ENCODE measurements at regions not wholly inside any gene's neighbourhood (a gene's known extent, or its start where the extent isn't known, plus 50 kb on each side); places are given as distances from the start of the nearest gene placed in this dataset.

DNA sequence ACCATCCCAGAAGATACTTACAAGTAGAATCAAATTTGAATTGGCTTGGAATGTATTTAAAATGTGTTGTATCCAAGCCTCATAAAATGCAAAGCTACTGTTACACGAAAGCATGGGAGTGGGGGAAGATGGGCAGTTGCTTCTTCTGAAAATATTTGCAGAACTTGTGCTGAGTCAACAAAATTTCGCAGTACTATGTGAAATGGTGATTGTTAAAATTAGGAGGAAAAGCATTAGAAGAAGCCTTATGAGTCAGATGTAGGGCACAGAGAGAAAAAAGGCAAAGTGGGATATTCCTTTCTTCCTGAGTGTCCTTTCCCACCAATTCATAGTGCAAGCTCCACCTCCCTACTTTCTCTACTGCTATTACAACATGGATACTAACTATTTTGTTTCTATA is 332.7 kb downstream of the PRDM5 start:
- H3K4me3 ChIP-seq, result no peak overlapping the region
- no peak for DNase-seq (ENCODE audit: extremely low spot score)
- 78% methylated on average over 2 of the region's 2 CpGs for WGBS
- TF ChIP-seq CTCF (IDR thresholded peaks at IDR 0.05), result no peak
- no peak for TF ChIP-seq EP300 (IDR thresholded peaks at IDR 0.05)
- TF ChIP-seq POLR2AphosphoS5 (IDR thresholded peaks at IDR 0.05), result no peak
- no peak for TF ChIP-seq POLR2A (IDR thresholded peaks at IDR 0.05; ENCODE audit: low read depth)
- H3K9me3 ChIP-seq, result no peaks in the 10 kb centered on the region
- no peak overlapping the region for H3K27ac ChIP-seq (replicated peaks in 1 of 4)
- no peaks in the 10 kb centered on the region for H3K27me3 ChIP-seq
- H3K36me3 ChIP-seq, result no peaks in the 10 kb centered on the region
- intact Hi-C loops (cut with DNase I), result no loop called here
- no peaks in the 10 kb centered on the region for H3K4me1 ChIP-seq

DNA sequence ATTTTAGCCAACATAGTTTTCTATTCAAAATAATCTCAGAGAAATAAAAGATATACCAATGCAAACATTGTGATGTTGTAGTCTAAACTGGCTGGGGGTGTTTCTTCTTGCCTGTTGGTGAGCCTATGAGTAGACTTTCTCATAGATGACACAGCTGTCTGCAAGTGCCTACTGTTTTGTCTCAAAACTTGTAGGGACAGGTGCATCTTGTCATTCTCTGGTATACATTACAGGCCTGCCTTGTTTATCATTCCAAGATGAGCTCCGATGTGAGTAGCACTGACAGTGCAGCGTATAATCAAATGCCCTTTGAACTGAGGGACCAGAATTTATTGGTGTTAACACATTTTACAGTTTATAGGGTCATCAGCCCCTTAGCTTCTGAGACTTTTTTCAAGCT is 353.8 kb downstream of the PRDM5 start:
- DNase-seq (ENCODE audit: extremely low spot score), result no peak
- no peak overlapping the region for H3K27ac ChIP-seq (replicated peaks in 1 of 4)
- H3K4me1 ChIP-seq, result no peaks in the 10 kb centered on the region
- no peak overlapping the region for H3K4me3 ChIP-seq
- intact Hi-C loops (cut with DNase I), result no loop called here
- no peaks in the 10 kb centered on the region for H3K36me3 ChIP-seq
- TF ChIP-seq CTCF (IDR thresholded peaks at IDR 0.05) (no peak), POLR2A (IDR thresholded peaks at IDR 0.05; ENCODE audit: low read depth) (no peak), EP300 (IDR thresholded peaks at IDR 0.05) (no peak), POLR2AphosphoS5 (IDR thresholded peaks at IDR 0.05) (no peak)
- H3K27me3 ChIP-seq, result no peaks in the 10 kb centered on the region
- H3K9me3 ChIP-seq, result no peaks in the 10 kb centered on the region
- 35% methylated on average over 2 of the region's 2 CpGs for WGBS

DNA sequence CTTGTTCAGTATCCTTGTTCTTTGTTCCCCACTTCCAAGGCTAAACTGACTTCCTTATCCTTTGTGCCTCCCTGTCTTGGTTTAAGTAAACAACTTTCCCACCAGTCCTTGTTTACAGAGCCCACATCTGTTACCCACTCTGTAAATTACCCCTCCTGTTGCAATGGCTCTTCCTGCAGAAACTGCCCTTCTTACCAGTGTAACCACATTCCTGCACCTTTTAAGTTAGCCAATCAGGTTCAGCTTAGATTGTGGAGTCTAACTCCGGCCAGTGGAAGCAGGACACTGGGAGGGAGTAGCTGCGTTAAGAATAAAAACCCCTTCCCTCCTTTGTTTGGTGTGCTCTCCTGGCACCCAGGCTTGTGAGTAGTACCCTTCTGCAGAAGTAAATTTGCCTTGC is 360.9 kb downstream of the PRDM5 start:
- TF ChIP-seq POLR2AphosphoS5 (IDR thresholded peaks at IDR 0.05) (no peak), EP300 (IDR thresholded peaks at IDR 0.05) (no peak), CTCF (IDR thresholded peaks at IDR 0.05) (no peak), POLR2A (IDR thresholded peaks at IDR 0.05; ENCODE audit: low read depth) (no peak)
- 87% methylated on average over 2 of the region's 2 CpGs for WGBS
- Histone ChIP-seq H3K27me3 (no peaks in the 10 kb centered on the region), H3K36me3 (no peaks in the 10 kb centered on the region), H3K9me3 (peaks cover 0 to 22% (median 8%) of the 10 kb centered on the region in 4 donors), H3K27ac (replicated peaks in 1 of 4) (no peak overlapping the region), H3K4me1 (no peaks in the 10 kb centered on the region), H3K4me3 (no peak overlapping the region)
- intact Hi-C loops (cut with DNase I), result no loop called here
- no peak for DNase-seq (ENCODE audit: extremely low spot score)

DNA sequence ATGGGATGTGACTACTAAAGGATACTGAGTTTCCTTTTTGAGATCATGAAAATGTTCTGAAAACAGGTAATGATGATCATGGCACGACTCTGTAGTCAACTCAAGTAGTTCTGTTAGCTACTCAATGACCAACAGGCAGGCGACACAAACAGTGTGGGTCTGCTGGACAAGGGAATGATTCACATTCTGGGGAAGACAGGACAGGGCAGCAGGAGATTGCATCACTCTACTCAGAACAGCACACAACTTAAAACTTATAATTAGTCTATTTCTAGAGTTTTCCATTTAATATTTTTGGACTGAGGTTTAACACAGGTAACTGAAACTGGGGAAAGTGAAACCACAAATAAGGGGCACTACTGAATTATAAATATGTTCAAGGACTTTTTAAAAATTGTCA is 365.2 kb downstream of the PRDM5 start:
- 89% methylated on average over 2 of the region's 2 CpGs for WGBS
- Histone ChIP-seq H3K27me3 (no peaks in the 10 kb centered on the region), H3K4me3 (no peak overlapping the region), H3K36me3 (no peaks in the 10 kb centered on the region), H3K9me3 (peaks cover 0 to 18% (median 8%) of the 10 kb centered on the region in 4 donors), H3K4me1 (no peaks in the 10 kb centered on the region), H3K27ac (replicated peaks in 1 of 4) (no peak overlapping the region)
- intact Hi-C loops (cut with DNase I), result no loop called here
- TF ChIP-seq POLR2A (IDR thresholded peaks at IDR 0.05; ENCODE audit: low read depth), result no peak
- no peak for TF ChIP-seq EP300 (IDR thresholded peaks at IDR 0.05)
- TF ChIP-seq POLR2AphosphoS5 (IDR thresholded peaks at IDR 0.05), result no peak
- TF ChIP-seq CTCF (IDR thresholded peaks at IDR 0.05), result no peak
- no peak for DNase-seq (ENCODE audit: extremely low spot score)

- Histone ChIP-seq H3K4me3 (no peak overlapping the region), H3K9me3 (no peaks in the 10 kb centered on the region), H3K27ac (replicated peaks in 1 of 4) (no peak overlapping the region), H3K4me1 (no peaks in the 10 kb centered on the region), H3K36me3 (no peaks in the 10 kb centered on the region), H3K27me3 (no peaks in the 10 kb centered on the region)
- DNase-seq (ENCODE audit: extremely low spot score), result no peak
- 25% methylated on average over 2 of the region's 2 CpGs for WGBS
- intact Hi-C loops (cut with DNase I), result no loop called here
- TF ChIP-seq EP300 (IDR thresholded peaks at IDR 0.05), result no peak
- TF ChIP-seq POLR2AphosphoS5 (IDR thresholded peaks at IDR 0.05), result no peak
- TF ChIP-seq CTCF (IDR thresholded peaks at IDR 0.05), result no peak
Measured at GRCh38 chr4:120555058-120555457, 367.5 kb downstream of the PRDM5 start.
